Activated CD8-positive, alpha-beta memory T cell treated with anti-CD3 and anti-CD28 coated beads, Interleukin-2, amount 50 U/mL, for 24 hours (primary cell): ENCODE measurements at regions not wholly inside any gene's neighbourhood (a gene's known extent, or its start where the extent isn't known, plus 50 kb on each side); places are given as distances from the start of the nearest gene placed in this dataset.
"Not testable (repeated sequence)": the region's sequence is repeated elsewhere in the genome, so short reads cannot be mapped to it uniquely, and the experiment has no call there.

Experiments
- DNase-seq: peaks from one replicate; pipeline ENCODE4 v3.0.0-alpha.2; 2020; ENCODE audit errors: extremely low read depth

DNA sequence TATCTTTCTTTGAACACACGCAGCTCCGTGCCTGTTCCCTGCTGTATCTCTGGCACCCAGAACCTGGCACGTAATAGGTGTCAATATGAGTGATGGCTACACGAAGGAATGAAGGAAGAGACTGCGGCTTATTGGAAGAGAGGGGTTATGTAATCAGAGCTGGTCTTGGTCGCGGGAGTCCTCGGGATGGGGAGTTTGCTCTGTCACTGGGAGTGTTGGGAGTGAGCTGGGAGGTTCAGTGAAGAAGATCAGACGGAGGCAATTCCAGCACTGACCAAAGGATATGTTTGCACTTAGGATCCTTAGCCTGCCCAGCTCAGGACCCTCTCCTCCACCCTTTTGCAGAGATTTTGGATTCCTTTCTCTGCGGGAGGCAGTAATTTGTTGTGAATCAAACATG, 709.1 kb downstream of the PTPRU start:
- no peak for DNase-seq

DNA sequence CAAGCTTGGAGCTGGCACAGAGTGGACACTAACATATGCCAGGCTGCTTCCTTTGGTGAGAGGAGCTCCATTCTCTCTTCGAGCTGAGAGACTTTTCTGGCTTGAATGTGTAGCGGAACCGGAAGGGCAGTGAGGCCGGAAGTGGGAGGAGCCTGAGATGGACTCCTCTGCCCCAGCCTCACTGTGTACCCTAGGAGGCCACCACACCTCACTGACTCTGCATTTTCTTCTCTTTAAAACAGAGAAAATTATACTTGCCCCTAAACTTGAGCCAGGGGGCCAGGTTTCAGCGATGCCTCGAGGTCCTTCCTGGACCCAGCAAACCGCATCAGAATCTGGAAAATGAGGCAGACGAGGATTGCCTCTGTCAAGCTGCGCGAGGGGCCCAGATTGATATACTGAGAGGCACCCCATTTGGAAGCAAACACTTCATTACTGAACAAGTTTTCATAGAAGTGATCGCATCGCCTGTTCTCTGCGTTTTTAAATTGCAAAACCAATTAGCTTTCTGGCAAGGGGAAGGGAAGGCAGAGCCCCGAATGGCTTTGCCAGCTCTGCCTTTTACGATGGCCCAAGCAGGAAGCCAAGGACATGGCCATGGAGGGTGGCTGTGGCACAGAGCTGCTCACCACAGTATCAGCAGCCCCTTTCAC, 708.1 kb downstream of the PTPRU start:
- DNase-seq, result no peak

DNA sequence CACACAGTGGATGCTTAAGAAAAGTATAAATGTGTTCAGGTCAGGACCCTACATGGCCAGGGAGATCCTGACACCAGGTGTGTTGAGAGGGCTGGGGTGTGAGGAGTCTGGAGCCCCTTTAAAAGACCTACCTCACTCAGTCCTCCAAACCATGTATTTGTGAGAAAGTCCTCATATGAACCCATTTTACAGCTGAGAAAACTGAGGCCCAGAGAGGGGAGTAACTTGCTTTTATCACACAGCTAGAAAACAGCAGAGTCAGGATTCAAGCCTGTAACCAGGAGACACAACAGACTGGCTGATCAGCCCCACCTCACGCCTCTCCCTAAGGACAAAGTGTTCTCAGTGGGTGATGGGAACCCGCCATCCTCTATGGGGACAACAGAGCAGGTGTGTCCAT, 706.7 kb downstream of the PTPRU start:
- DNase-seq, result no peak

DNA sequence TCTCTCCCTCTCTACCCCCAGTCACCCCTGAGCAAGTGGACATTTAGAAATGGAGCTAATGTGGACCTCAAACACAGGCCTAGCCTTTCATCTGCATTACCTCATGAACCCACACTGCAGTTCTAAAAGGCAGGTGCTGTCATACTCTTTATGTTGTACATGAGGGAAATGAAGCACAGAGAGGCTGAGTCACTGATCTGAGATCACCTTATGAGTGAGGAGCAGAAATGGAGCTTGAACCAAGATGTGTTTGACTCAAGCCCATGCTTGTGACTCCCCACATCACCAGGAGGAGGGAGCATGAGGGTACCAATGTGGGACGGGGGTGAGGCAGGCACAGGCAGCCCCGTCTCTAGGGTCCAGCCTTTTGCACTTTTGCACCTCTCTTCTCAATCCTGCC, 702.8 kb downstream of the PTPRU start:
- DNase-seq, result no peak

DNA sequence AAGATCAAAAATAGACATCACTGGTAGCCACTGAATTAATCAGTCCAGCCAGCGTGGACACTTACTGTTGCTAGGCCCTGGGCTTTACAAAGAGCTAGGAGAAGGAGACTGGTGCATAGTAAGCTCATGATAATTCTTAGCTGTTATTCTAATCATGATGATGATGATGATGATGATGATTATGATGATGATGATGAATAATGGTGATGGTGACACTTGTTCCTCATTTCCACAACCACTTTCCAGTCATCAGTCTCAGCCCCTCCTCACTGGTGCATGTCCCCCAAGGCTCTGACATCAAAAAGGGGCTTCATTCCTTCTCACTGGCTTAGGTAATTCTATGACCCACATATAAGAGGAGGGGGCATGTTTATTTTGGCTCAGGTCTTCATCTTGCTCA, 701.0 kb downstream of the PTPRU start:
- no peak for DNase-seq

DNA sequence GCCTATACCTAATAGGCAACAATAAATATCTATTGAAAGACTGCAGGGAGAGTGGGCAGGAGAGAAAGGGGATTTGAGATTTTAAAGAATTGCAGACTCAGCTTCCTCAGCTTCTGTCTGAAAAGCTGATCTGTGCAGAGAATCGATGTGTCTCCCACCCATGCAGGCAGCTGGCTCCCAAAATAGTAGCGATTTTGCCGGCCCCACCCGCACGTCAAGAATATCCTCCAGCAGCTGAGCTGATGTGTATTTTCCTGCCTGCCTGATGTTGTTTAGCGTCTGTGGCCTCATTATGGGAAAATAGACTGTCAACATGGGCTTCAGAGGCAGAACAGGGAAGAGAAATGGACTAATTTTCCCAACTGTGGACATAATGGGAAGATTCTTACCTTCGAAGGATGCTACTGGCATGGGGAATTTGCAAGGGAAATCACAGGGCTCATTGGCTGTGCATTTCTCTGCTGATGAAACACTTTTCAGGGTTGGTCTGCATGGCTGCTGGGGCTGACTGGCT, 699.8 kb downstream of the PTPRU start:
- DNase-seq, result no peak

DNA sequence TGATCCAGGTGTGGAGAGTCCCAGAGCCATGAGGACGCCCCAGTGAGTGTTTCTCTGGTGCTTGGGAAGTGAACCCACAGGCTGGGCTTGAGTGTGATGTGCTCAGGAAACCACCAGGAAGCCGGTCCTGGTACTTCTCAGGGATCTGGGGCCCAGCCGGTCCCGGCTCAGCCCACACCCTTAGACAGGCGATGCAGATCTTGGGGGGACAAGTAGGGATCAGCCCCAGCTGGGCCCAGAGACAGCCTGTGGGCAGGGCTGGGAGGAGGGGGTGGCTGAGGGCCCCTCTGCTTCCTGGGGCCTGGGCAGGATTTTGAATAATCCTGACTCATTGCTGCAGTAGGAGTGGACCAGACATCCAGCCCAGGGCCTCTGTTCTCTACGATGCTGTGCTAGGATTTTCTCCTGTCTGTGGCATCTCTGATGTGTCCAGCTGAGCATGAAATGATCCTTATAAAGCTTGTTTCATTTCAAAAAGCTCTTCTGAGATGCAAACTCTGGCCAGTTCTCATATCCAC, 698.0 kb downstream of the PTPRU start:
- no peak for DNase-seq

DNA sequence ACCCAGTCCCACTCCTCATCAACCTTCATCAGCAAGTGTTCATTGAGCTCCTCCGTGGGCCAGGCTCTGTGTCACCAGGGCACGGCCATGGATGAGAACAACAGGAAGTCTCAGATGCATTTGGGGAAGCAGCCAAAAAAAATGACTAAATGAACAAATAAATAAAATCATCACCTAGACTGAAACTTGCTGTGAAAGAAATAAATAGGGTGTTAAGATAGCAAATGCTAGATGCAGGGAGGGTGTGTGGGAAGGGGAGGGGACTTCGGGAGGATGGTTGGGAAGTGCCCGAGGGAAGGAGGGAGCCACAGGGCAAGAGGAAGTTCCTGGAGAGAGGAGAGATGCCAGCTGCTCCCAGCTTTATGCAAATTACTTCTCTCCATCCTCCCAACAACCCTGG, 696.7 kb downstream of the PTPRU start:
- no peak for DNase-seq

DNA sequence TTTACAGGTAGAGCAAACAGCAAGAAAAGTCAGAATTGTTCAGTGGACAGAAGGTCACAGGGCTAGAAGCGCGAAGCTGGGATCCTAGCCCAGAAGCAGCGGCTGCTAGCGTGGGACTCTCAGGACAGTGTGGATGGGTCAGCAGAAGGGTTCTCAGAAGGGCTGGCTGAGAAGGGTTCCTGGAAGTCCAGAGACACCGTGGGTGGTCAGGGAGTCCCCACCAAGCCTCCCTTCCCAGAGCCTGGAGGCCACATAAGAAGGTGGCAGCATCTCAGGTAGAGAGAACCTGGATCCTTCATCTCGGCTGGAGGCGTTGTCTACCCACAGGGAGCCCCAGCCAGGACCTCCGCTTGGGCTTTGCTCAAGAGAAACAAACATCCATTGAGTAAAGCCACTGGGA, 696.3 kb downstream of the PTPRU start:
- DNase-seq, result no peak

DNA sequence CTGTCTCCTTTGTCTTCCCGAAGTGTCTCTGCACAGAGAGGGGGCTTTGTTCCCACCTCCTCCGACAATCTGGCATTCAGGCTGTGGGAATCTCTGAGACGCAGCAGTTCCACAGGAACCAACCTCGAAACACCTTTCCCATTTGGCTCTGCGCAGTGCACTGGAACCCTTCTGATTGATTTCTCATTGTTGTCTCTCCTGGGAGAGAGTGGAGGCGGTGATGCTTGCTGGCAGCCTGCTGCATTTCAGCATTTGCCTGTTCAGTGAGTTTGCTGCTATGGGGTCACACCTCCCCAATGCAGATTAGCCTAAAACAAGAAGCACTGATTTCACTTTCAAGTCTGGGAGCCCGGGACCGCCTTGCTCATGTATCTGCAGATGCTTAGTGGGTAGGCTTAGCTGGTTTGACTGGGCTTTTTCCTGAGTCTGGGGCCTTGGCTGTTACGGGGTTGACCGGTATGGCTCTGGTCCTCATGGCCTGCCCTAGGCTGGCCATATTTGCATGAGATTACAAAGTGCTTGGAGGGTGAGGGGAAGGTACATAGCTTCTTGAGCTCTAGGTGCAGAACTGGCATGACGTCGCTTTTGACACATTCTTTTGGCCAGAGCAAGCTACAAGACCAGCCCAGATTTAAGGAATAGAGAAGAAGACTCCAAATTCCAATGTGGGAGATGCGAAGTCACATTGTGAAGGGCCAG, 695.3 kb downstream of the PTPRU start:
- no peak for DNase-seq

DNA sequence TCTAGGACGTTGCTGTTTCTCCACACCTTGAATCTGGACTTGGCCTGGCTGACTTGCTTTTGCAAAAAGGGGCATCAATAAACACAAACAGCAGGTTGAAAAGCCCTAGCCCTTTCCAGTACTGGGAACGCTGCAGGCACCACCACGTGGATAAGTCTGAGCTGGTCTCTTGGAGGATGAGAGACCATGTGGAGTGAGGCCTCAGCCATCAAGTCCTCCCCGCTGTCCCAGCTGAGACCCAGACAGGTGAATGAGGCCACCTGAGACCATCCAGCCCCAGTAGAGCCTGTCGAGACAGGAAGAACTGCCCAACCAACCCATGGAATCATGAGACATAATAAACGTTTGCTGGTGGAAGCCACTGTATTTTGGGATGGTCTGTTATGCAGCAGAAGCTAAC, 688.7 kb downstream of the PTPRU start:
- no peak for DNase-seq

DNA sequence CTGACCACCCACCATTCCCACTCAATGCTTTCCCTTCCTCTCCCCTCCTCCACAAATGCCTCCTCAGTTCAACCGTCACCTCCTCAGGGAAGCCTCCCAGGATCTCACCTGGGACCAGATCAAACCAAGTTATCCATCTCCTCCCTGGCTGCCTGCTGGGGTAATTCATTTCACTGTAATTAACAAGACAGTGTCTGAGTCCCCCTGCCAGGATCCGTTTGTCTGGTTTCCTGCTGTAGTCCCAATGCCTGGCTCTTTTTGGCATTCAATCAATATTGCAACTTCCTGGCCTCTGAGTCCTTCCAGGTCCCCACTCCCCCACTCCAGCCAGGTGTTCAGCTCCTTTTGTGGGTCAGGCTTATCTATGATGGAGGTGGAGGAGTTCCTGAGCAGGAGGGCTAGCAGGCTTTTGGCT, 687.7 kb downstream of the PTPRU start:
- DNase-seq, result no peak

DNA sequence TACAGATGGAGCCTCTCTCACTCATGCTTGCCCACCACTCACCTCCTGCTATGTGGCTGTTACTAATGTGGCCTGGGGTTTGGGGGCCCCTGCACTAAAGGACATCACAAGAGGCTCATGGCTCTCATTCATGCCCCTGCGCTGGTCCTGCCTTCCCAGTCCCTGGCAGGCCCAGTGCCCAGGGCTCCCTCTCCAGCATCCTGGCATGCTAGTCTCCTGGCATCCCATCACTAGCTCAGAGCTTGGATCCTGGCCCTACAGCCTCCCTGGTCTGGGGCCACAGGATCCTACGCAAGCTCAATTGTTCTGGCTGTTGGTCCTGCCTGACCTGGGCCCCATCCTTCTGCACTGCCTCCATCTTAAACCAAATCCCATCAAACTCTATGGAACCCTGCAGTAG, 685.4 kb downstream of the PTPRU start:
- no peak for DNase-seq

DNA sequence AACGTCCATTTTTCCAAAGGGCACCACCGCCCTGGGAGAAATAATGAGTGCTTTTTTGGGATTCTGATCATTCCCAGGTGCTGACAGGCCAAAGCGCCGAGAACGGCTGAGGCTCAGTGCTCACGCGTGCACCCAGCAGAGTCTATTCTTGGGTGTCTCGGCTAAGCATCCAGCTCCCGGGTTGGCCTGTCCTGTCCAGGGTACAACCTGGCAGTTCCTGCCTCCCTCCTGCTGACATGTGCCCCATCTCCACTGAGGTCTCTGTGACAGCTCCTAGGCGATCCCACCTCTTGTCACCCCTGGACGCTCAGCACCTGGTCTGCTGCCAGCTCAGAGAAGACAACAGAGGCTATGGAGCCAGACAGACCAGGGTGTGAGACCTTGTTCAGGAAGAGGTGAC, 684.5 kb downstream of the PTPRU start:
- no peak for DNase-seq

DNA sequence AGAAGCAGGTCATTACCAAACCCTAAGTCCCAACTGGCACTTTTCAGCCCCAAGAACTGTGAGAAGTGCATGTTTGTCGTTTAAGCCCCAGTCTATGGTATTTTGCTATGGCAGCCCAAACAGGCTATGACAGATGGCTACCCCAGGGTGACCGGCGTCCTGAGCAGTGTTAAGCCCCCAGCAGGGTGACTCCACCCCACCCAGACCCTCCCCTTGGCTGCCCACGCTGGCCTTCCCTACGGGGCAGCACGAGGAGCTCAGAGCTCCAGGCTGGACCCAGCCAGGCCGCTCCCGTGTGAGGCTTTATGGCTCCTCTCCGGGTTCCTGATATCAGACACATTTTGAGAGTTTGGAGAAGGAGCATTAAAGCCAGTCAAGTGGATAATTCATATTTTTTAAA, 684.0 kb downstream of the PTPRU start:
- DNase-seq, result no peak

DNA sequence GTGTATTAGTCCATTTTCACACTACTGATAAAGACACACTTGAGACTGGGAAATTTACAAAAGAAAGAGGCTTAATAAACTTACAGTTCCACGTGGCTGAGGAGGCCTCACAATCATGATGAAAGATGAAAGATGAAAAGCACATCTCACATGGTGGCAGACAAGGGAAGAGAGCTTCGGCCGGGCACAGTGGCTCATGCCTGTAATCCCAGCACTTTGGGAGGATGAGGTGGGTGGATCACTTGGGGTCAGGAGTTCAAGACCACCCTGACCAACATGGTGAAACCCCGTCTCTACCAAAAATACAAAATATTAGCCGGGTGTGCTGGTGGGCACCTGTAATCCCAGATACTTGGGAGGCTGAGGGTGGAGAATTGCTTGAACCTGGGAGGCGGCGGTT, 682.7 kb downstream of the PTPRU start:
- not testable (repeated sequence) for DNase-seq

DNA sequence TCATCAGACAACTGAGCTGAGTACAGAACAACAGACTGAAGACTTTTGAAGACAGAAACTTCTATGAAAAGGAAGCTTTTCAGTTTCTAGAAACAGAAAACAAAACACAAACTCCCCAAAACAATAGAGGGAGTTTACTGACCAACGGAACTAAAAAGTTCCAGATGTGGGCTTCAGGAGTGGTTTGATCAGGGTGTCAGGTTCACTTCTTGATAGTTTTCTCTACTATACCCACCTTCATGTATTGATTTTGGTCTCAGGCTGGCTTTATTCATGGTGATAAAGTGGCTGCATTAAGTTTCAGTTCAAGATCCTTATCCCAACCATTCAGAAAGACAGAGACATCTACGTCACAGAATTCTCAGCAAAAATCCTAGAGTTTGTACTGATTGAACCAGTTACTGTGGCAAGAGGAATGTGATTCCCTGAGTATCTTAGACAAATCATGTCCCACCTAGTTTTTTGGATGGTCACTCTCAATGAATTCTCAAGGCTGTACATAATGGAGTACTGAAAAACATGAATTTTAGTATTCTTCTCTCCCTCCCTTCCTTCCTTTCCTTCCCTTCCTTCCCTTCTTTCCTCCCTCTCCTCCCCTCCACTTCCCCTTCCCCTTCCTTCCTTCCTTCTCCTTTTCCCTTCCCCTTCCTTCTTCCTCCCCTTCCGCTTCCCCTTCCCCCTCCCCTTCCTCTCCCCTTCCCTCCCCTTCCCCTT, 680.5 kb downstream of the PTPRU start:
- no peak for DNase-seq

DNA sequence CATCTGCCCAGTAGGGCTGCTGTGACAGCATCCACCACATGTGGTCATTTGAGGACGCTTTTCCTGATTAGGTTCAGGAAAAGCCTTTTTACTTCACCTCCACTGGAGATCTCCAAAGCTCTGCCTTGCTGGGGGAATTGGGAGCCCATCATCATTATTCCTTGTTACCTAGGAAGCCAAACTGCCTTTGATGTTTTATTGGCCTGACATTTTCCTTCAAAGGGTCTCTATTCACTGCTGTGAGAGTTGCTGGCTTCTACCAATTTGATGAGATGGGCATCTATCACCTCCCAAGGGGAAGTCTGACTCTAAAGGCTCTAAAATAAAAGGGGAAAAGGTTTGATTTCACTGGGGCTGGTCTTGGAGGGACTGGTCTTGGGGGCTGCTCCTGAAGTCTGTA, 678.6 kb downstream of the PTPRU start:
- no peak for DNase-seq

DNA sequence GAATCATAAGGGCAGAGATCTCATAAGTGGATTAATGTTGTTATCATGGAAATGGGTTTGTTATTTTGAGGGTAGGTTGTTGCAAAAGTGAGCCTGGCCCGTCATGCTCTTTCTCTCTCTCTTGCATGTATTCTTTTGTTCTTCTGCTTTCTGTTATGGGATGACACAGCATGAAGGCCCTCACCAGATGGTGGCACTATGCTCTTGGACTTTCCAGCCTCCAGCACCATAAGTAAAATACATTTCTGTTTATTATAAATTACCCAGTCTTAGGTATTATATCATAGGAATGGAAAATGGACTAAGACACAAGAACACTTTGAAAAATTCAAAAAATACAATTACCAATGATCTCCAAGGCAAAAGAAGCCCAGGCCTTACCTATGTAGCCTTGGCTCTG, 676.1 kb downstream of the PTPRU start:
- DNase-seq, result no peak

DNA sequence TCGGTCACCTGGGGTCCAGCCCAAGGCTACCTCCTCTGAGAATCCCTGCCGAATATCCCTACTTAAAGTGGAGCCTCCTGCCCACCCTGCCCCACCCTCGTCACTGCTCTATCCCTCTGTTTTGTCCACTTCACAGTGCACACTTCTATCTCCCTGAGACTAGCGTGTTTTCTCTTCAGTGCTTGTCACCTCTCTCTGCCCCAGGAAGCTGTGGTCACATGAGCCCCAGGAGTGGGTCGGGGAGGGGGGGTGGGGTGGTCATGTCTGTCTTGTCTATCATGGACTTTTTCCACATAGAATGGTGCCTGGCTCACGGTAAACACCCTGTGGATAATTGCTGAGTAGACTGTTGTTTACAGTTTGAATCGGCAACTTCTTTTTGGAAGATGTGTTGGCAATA, 673.6 kb downstream of the PTPRU start:
- no peak for DNase-seq

DNA sequence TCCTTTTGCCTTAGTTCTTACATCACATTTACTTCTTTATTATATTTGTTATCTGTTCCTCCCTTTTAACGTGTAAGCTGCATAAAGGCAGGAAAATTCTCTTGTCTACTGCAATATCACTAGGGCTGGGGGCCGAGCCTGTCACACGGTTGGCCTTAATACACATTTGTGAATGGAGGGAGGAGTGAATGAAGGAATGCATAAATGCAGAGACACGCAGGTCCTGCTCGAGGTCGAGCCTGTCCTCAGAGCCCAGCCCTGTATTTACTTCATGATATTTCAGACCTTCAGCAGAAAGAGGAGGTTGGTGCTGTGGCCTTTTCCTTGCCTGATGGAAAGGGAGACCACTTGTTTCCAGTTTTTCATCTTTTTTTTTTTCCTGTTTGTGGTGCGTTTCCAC, 671.3 kb downstream of the PTPRU start:
- no peak for DNase-seq

DNA sequence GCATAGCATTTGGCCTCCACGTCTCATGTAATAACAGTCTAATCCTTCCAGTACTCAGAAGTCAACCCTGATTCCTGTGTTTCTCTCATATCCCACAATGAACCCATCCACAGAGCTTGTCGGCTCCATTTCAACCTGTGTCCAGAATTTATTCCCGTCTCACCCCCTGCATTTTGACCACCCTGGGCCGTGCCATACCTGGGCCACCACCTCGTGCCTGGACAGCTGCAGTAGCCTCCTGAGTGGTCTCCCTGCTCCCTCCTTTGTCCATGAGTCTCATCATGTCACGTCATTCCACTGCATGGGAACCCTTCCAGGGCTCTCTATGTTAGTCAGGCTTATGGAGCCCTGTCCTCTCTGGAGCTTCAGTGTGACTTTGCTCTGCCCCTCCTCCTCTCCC, 670.6 kb downstream of the PTPRU start:
- no peak for DNase-seq
